HepG2 (cell line): ENCODE measurements at regions not wholly inside any gene's neighbourhood (a gene's known extent, or its start where the extent isn't known, plus 50 kb on each side); places are given as distances from the start of the nearest gene placed in this dataset.

Source experiments
- ATAC-seq: fragments of 200-7000 bp; cut with Tn5 transposase; 3 replicates; pipeline ENCODE4 v1.9.1; 2020; ENCODE audit warnings: mild to moderate bottlenecking, moderate library complexity
- BruUV-seq: library from RNA; stranded (reverse); fragments of 400-500 nt; replicated peaks from 2 replicates; lab custom pipeline; 2021; lab: Mats Ljungman, UMichigan
- CTCF ChIA-PET: fragments of 300-600 bp; formaldehyde crosslinking; extraction: SDS; loops from one replicate; lab custom pipeline; 2021; ENCODE audit warnings: low total read pairs, inconsistent platforms, low intra/inter-chr PET ratio; lab: Yijun Ruan, JAX
- POLR2A ChIA-PET: fragments of 350-600 bp; sonication (Branson Sonifier 250); formaldehyde crosslinking; loops from one replicate; lab custom pipeline; 2020; ENCODE audit warnings: antibody characterized with exemption, inconsistent platforms; lab: Yijun Ruan, JAX
- DNase-seq: peaks from one replicate; pipeline ENCODE4 v3.0.0-alpha.2; 2015; ENCODE audit warnings: low spot score
- FAIRE-seq: peaks from 3 replicates; lab custom pipeline; 2011; peaks lifted over from hg19 to GRCh38; lab: Jason Lieb, UNC
- H2AFZ ChIP-seq: one replicate; pipeline ENCODE4 v1.6.1; 2011; ENCODE audit warnings: low read length, inconsistent platforms
- H3K27ac ChIP-seq: fragments of 300-600 bp; 3 replicates; pipeline ENCODE4 v1.8.0; 2011; ENCODE audit warnings: mixed run types, mild to moderate bottlenecking, mixed read lengths, low read length, inconsistent platforms; ENCODE audit not compliant: insufficient read depth; ENCODE audit errors: extremely low read length
- H3K27me3 ChIP-seq, 2 experiments: fragments of 200-600 bp in 1 of 2; 2 replicates in 1 of 2; 3 replicates in 1 of 2; pipeline versions ENCODE4 v1.6.0 to v1.8.0; 2011; ENCODE audit warnings: low read length in 2 of 2, mild to moderate bottlenecking in 2 of 2, moderate library complexity in 2 of 2, inconsistent platforms in 1 of 2; ENCODE audit not compliant: insufficient read depth in 2 of 2, control insufficient read depth in 1 of 2
- H3K36me3 ChIP-seq, 2 experiments: fragments of 200-600 bp in 1 of 2; replicated peaks in 1 of 2; 2 replicates in 1 of 2; 3 replicates in 1 of 2; pipeline versions ENCODE4 v1.5.1 to v1.8.0; 2011; ENCODE audit warnings: low read length in 2 of 2, inconsistent platforms in 1 of 2; ENCODE audit not compliant: insufficient read depth in 2 of 2, control insufficient read depth in 1 of 2
- H3K4me1 ChIP-seq: 2 replicates; pipeline ENCODE4 v1.5.1; 2012; ENCODE audit warnings: low read length, inconsistent platforms; ENCODE audit not compliant: insufficient read depth
- H3K4me2 ChIP-seq: 2 replicates; pipeline ENCODE4 v1.6.0; 2011; ENCODE audit warnings: low read depth, low read length, inconsistent platforms
- H3K4me3 ChIP-seq, 3 experiments: fragments of 200-600 bp in 1 of 3; sonication (generic), shearing (Covaris generic) in 1 of 3; replicated peaks in 1 of 3; 2 replicates each; pipeline ENCODE4 v1.5.1; 2011 to 2016; ENCODE audit warnings: low read length in 3 of 3, inconsistent platforms in 2 of 3, low read depth in 2 of 3, mild to moderate bottlenecking in 2 of 3, control low read depth in 1 of 3, mixed read lengths in 1 of 3; ENCODE audit not compliant: insufficient read depth in 1 of 3
- H3K79me2 ChIP-seq: one replicate; pipeline ENCODE4 v1.6.1; 2011; ENCODE audit warnings: low read length, inconsistent platforms; ENCODE audit not compliant: insufficient read depth
- H3K9ac ChIP-seq: 2 replicates; pipeline ENCODE4 v1.6.0; 2011; ENCODE audit warnings: mild to moderate bottlenecking, low read depth, low read length, inconsistent platforms; ENCODE audit not compliant: insufficient read depth
- H3K9me3 ChIP-seq: 2 replicates; pipeline ENCODE4 v1.5.1; 2012; ENCODE audit warnings: mild to moderate bottlenecking, low read length
- H4K20me1 ChIP-seq: 2 replicates; pipeline ENCODE4 v1.6.0; 2011; ENCODE audit warnings: inconsistent platforms, mild to moderate bottlenecking, low read length, moderate library complexity; ENCODE audit not compliant: insufficient read depth
- ELF3 ChIP-seq: IDR thresholded peaks from 2 replicates; pipeline ENCODE4 v1.6.1; 2016; ENCODE audit warnings: missing genetic modification reagents, missing compliant biosample characterization
- KIAA2018 ChIP-seq: sonication (generic); formaldehyde crosslinking; IDR thresholded peaks from 2 replicates; pipeline ENCODE4 v1.5.0; 2020; ENCODE audit warnings: mild to moderate bottlenecking, missing genetic modification reagents, borderline replicate concordance
- MAFF ChIP-seq: IDR thresholded peaks from 2 replicates; pipeline ENCODE4 v1.6.1; 2011; ENCODE audit warnings: low read depth, low read length, improper control_type of control experiment
- MAFK ChIP-seq, 2 experiments: IDR thresholded peaks in 1 of 2; conservative IDR thresholded peaks in 1 of 2; 2 replicates each; pipeline ENCODE4 v1.6.1; 2011; ENCODE audit warnings: improper control_type of control experiment in 2 of 2, low read length in 2 of 2
- ZMYM3 ChIP-seq: sonication (generic); formaldehyde crosslinking; IDR thresholded peaks from 2 replicates; pipeline ENCODE4 v1.5.1; 2020; ENCODE audit warnings: mild to moderate bottlenecking, missing genetic modification reagents
- ZNF367 ChIP-seq: sonication (generic); formaldehyde crosslinking; IDR thresholded peaks from 2 replicates; pipeline ENCODE4 v1.4.0; 2020; ENCODE audit warnings: missing genetic modification reagents, borderline replicate concordance
- WGBS: methylation state at CpG from one replicate; pipeline ENCODE4 v1.1.6; 2017; ENCODE audit warnings: low lambda C conversion rate; 5-methylcytosine and 5-hydroxymethylcytosine counted together
- in situ Hi-C: cut with HindIII; loops from 2 replicates; pipeline ENCODE4 v1.10.0; 2017; ENCODE audit warnings: low pct_unique_long_range_greater_than_20kb; ENCODE audit not compliant: extremely low pct_ligation_motif_present
- intact Hi-C: fragments of 100-400 bp; cut with micrococcal nuclease; formaldehyde crosslinking; loops from one replicate; pipeline ENCODE4 v1.10.0; 2022; ENCODE audit not compliant: unreplicated experiment
- TF ChIP-seq, protein P1 (sequence below): sonication (generic); formaldehyde crosslinking; IDR thresholded peaks from 2 replicates; pipeline ENCODE4 v1.5.1; 2020; ENCODE audit warnings: mild to moderate bottlenecking, moderate library complexity, missing genetic modification reagents

- ChIA-PET POLR2A (no interaction called here), CTCF (no interaction called here)
- Histone ChIP-seq H3K4me1 (no peaks in the 10 kb centered on the region), H3K36me3 (no peaks in the 10 kb centered on the region), H3K4me2 (no peak overlapping the region), H3K4me3 (no peak overlapping the region), H3K9me3 (peaks cover 52% of the 10 kb centered on the region), H2AFZ (no peak overlapping the region), H3K27me3 (no peaks in the 10 kb centered on the region), H3K9ac (no peak overlapping the region), H3K27ac (no peak overlapping the region), H4K20me1 (no peaks in the 10 kb centered on the region), H3K79me2 (no peaks in the 10 kb centered on the region)
- in situ Hi-C loops: no loop called here
- BruUV-seq: no TSS peak
- no peak for FAIRE-seq
- DNase-seq: no peak
- TF ChIP-seq ELF3 (CRISPR knock-in tag) (no peak), ZNF367 (CRISPR knock-in tag) (no peak), KIAA2018 (CRISPR knock-in tag) (no peak), ZMYM3 (CRISPR knock-in tag) (no peak), MAFK (conservative IDR thresholded peaks at IDR 0.05 in 1 of 2, IDR thresholded peaks at IDR 0.05 in 1 of 2; ENCODE audit: low read length in 2 of 2) (peak; percentile 83 to 89), MAFF (peak; percentile 81)
- TF ChIP-seq, protein P1, sequence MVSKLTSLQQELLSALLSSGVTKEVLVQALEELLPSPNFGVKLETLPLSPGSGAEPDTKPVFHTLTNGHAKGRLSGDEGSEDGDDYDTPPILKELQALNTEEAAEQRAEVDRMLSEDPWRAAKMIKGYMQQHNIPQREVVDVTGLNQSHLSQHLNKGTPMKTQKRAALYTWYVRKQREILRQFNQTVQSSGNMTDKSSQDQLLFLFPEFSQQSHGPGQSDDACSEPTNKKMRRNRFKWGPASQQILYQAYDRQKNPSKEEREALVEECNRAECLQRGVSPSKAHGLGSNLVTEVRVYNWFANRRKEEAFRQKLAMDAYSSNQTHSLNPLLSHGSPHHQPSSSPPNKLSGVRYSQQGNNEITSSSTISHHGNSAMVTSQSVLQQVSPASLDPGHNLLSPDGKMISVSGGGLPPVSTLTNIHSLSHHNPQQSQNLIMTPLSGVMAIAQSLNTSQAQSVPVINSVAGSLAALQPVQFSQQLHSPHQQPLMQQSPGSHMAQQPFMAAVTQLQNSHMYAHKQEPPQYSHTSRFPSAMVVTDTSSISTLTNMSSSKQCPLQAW (CRISPR knock-in tag): no peak
- WGBS: 11% methylated on average over 1 of the region's 1 CpG
- ATAC-seq: no peak
- intact Hi-C loops: no loop called here
These were observed 610.9 kb downstream of the ADGRL2 start for GRCh38 chr1:82411605-82412004.
